OCI-LY1 (cell line): ENCODE measurements at regions not wholly inside any gene's neighbourhood (a gene's known extent, or its start where the extent isn't known, plus 50 kb on each side); places are given as distances from the start of the nearest gene placed in this dataset.

Experiments
- EZH2 ChIP-seq: fragments of 200-600 bp; sonication (generic), shearing (Covaris generic); IDR thresholded peaks from 2 replicates; pipeline ENCODE4 v1.8.0; 2017; ENCODE audit warnings: borderline replicate concordance, mixed run types, mild to moderate bottlenecking, antibody characterized with exemption, low read length, moderate library complexity, mixed read lengths
- TF ChIP-seq, protein P1 (sequence below): fragments of 200-600 bp; sonication (generic), shearing (Covaris generic); IDR thresholded peaks from 2 replicates; pipeline ENCODE4 v1.5.1; 2017; ENCODE audit warnings: mild to moderate bottlenecking, antibody characterized with exemption, low read length, moderate library complexity, mixed read lengths

DNA sequence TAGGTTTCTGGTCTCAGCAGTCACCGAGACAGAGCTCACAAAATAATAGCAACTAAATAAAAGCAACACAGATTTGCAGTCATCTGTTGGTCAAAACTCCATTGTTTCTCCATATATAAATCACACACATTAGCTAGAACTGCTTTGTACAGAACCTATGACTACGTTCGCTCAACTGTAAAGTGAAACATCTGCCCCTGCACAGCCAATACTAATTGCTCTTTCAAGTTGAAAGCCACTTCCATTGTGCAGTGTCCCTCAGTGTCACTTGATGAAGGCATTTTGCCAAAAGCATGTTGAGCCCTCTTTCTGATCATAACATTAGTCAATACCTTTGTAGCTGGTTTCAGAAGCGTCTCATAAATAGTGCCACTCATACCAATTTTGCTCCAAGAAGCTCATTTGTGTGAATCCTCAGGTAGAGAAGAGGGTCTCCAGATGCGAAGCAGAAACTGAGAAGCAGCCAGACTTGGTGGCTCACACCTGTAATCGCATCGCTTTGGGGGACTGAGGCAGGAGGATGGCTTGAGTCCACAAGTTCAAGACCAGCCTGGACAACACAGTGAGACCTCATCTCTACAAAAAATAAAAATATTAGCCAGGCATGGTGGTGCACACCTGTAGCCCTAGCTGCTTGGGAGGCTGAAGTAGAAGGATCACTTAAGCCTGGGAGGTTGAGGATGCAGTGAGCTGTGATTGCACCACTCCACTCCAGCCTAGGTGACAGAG, 68.9 kb downstream of the PERP start:
- TF ChIP-seq EZH2: no peak
- TF ChIP-seq, protein P1, sequence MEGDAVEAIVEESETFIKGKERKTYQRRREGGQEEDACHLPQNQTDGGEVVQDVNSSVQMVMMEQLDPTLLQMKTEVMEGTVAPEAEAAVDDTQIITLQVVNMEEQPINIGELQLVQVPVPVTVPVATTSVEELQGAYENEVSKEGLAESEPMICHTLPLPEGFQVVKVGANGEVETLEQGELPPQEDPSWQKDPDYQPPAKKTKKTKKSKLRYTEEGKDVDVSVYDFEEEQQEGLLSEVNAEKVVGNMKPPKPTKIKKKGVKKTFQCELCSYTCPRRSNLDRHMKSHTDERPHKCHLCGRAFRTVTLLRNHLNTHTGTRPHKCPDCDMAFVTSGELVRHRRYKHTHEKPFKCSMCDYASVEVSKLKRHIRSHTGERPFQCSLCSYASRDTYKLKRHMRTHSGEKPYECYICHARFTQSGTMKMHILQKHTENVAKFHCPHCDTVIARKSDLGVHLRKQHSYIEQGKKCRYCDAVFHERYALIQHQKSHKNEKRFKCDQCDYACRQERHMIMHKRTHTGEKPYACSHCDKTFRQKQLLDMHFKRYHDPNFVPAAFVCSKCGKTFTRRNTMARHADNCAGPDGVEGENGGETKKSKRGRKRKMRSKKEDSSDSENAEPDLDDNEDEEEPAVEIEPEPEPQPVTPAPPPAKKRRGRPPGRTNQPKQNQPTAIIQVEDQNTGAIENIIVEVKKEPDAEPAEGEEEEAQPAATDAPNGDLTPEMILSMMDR: no peak
